ENCODE measurements at regions not wholly inside any gene's neighbourhood (a gene's known extent, or its start where the extent isn't known, plus 50 kb on each side); places are given as distances from the start of the nearest gene placed in this dataset.
"Not testable (repeated sequence)": the region's sequence is repeated elsewhere in the genome, so short reads cannot be mapped to it uniquely, and the experiment has no call there.

DNA sequence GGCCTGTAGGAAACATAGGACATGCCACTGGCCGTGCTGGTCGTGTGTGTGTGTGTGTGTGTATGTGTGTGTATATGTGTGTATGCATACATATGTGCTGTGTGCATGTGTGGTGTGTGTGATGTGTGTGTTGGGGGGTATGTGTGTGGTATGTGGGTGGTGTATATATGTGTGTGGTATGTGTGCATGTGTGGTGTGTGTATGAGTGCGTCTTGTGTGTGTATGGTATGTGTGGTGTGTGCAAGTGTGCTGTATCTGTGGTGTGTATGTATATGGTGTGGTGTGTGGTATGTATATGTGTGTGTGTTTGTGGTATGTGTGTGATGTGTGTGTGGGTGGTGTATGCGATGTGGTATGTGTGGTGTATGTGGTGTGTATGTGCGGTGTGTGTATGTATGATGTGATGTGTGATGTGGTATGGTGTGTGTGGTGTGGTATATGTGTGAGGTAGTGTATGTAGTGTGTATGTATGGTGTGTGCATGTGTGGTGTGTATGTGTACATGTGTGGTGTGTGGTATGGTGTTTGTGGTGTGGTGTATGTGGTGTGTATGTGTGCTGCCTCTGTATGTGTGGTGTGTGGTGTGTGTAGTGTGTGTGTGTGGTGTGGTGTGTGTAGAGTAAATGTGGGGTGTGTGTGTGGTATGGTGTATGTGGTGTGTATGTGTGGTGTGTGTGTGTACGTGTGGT, 120.8 kb upstream of the CACHD1 start:
- intact Hi-C loops (cut with DNase I, micrococcal nuclease) = no loop called here
- ATAC-seq = no peak
- H3K36me3 ChIP-seq (ENCODE audit: low read depth) = no peaks in the 10 kb centered on the region
- no peaks in the 10 kb centered on the region for H3K4me1 ChIP-seq (ENCODE audit: low read depth)
- H3K9me3 ChIP-seq = no peaks in the 10 kb centered on the region
- TF ChIP-seq, protein P1, sequence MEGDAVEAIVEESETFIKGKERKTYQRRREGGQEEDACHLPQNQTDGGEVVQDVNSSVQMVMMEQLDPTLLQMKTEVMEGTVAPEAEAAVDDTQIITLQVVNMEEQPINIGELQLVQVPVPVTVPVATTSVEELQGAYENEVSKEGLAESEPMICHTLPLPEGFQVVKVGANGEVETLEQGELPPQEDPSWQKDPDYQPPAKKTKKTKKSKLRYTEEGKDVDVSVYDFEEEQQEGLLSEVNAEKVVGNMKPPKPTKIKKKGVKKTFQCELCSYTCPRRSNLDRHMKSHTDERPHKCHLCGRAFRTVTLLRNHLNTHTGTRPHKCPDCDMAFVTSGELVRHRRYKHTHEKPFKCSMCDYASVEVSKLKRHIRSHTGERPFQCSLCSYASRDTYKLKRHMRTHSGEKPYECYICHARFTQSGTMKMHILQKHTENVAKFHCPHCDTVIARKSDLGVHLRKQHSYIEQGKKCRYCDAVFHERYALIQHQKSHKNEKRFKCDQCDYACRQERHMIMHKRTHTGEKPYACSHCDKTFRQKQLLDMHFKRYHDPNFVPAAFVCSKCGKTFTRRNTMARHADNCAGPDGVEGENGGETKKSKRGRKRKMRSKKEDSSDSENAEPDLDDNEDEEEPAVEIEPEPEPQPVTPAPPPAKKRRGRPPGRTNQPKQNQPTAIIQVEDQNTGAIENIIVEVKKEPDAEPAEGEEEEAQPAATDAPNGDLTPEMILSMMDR (IDR thresholded peaks at IDR 0.05) = no peak
- no peak overlapping the region for H3K4me3 ChIP-seq
- no peak for DNase-seq

DNA sequence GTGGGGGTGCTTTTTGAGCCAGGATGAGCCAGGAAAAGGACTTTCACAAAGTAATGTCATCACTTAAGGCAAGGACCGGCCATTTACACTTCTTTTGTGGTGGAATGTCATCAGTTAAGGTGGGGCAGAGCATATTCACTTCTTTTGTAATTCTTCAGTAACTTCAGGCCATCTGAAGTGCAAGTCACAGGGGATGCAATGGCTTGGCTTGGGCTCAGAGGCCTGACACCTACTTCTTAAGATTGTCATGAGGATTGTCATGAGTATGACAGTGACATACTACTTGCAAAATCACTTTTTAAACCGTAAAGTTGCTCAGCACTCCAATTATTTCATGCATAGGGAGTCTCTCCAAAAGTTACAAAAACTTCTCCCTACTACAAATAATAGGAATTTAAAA, 114.4 kb upstream of the CACHD1 start:
- H3K4me1 ChIP-seq (ENCODE audit: low read depth); H3K4me3 ChIP-seq; H3K36me3 ChIP-seq (ENCODE audit: low read depth); intact Hi-C loops (cut with DNase I, micrococcal nuclease); ATAC-seq; H3K9me3 ChIP-seq; DNase-seq: not testable (repeated sequence)

DNA sequence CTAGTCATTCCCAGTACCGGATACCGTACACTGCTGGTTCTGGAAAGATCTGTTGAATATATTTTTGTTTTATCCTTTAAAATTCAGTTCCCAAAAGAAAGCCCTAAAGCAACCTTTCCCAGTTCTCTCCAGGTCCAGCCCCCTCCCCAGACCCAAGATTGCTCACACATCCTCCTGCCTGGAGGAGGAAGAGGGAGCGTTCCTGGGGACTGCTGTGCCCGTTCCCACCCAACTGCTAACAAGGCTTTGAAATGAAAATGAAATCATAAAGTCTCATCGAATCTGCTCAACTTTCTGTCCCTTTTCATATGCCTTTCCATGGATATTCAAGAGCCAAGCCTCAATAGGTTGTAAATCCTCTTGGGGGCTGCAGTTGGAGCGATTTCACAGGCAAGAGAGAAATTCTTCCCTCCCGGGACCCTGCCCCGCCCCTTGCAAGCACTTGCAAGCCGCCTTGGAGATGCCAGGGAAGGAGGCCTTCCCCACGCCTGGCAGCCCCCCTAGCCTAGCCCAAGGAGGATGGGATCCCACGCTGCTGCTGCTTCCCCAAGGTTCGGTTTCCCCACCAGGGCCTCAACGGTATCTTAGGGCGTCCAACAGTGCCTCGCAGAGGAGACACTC, 113.2 kb upstream of the CACHD1 start:
- TF ChIP-seq, protein P1 (IDR thresholded peaks at IDR 0.05) = no peak
- no peak overlapping the region for H3K4me3 ChIP-seq
- H3K36me3 ChIP-seq (ENCODE audit: low read depth) = no peaks in the 10 kb centered on the region
- ATAC-seq (no peak), DNase-seq (no peak)
- H3K9me3 ChIP-seq = no peaks in the 10 kb centered on the region
- no peaks in the 10 kb centered on the region for H3K4me1 ChIP-seq (ENCODE audit: low read depth)
- intact Hi-C loops (cut with DNase I, micrococcal nuclease) = no loop called here

DNA sequence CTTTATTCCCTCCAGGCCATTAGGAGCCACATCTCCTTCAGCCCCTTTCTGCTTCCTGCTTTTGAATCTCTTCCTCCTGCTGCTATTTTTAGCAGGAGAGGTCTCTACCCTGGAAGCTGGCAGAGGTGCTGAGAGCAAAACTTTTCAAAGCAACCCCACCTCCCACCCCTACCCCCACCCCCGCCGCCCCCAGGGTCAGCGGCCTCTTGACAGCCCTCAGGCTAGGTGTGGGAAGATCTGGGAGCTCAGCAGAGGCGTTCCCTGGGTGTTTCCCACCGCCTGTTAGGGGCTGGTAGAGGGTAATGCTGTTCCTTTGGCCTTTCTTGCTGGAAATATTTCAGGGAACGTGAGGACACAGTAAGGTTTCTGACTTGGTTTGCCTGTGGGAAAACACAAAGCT, 112.5 kb upstream of the CACHD1 start:
- TF ChIP-seq, protein P1 (IDR thresholded peaks at IDR 0.05) = no peak
- Histone ChIP-seq H3K9me3 (no peaks in the 10 kb centered on the region), H3K36me3 (ENCODE audit: low read depth) (no peaks in the 10 kb centered on the region), H3K4me3 (no peak overlapping the region), H3K4me1 (ENCODE audit: low read depth) (no peaks in the 10 kb centered on the region)
- intact Hi-C loops (cut with DNase I, micrococcal nuclease) = no loop called here
- ATAC-seq (no peak), DNase-seq (no peak)

DNA sequence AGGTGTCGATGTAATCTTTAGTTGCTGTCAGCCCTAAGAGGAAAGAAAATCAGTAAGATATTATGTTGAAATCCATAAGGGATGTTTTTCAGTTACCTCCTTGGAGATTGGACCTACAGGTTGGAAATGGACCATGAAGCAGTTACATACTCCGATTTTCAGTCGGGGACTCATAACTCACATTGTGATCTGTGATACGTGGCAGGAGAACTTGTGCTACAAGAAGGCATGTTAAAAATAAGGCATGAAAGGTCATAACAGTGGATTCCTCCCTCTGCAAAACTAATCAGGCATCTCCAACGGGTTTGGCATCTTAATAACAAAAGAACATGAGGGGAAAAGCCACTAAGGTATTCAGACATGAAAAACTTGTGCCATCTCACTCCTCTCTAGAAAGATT, 111.2 kb upstream of the CACHD1 start:
- Histone ChIP-seq H3K4me3 (no peak overlapping the region), H3K4me1 (ENCODE audit: low read depth) (no peaks in the 10 kb centered on the region), H3K9me3 (no peaks in the 10 kb centered on the region), H3K36me3 (ENCODE audit: low read depth) (no peaks in the 10 kb centered on the region)
- TF ChIP-seq, protein P1 (IDR thresholded peaks at IDR 0.05) = no peak
- intact Hi-C loops (cut with DNase I, micrococcal nuclease) = no loop called here
- DNase-seq = no peak
- ATAC-seq = no peak

DNA sequence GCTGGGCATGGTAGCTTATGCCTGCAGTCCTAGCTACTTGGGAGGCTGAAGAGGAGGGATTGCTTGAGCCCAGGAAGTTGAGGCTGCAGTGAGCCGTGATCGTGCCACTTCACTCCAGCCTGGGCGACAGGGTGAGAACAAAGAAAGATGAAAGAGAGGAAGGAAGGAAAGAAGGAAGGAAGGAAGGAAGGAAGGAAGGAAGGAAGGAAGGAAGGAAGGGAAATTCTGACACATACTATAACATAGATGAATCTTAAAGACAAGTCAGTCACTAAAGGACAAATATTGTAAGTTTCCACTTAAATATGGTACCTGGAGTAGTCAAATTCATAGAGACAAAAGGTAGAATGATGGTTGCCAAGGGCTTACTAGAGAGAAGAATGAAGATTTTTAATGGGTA, 108.0 kb upstream of the CACHD1 start:
- no peaks in the 10 kb centered on the region for H3K36me3 ChIP-seq (ENCODE audit: low read depth)
- H3K9me3 ChIP-seq = no peaks in the 10 kb centered on the region
- intact Hi-C loops (cut with DNase I, micrococcal nuclease) = no loop called here
- H3K4me1 ChIP-seq (ENCODE audit: low read depth) = no peaks in the 10 kb centered on the region
- ATAC-seq (no peak), DNase-seq (no peak)
- no peak overlapping the region for H3K4me3 ChIP-seq
- TF ChIP-seq, protein P1 (IDR thresholded peaks at IDR 0.05) = no peak
